ENCODE measurements at regions not wholly inside any gene's neighbourhood (a gene's known extent, or its start where the extent isn't known, plus 50 kb on each side); places are given as distances from the start of the nearest gene placed in this dataset.
"Not testable (repeated sequence)": the region's sequence is repeated elsewhere in the genome, so short reads cannot be mapped to it uniquely, and the experiment has no call there.

DNA sequence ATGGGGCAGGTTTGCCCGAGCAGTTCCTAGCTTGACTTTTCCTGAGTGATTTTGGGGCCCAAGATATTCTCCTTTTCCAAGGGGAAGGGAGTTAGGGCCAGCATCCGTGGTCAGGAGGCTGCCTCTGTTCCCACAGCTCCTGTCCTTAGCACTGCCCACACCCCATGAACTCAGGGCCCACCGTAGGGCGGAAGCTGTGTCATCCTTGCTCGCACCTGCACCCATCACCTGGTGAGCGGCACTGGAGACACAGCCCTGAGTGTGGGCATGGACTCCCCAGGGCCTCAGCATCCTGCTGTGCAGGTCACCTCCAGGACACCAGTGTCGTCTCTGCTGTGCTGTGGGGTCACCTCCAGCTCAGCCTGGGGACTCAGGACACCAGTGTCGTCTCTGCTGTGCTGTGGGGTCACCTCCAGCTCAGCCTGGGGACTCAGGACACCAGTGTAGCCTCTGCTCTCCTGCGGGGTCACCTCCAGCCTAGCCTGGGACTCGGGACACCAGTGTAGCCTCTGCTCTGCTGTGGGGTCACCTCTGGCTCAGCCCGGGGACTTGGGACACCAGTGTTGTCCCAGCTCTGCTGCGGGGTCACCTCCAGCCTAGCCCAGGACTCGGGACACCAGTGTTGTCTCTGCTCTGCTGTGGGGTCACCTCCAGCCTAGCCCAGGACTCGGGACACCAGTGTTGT is 322.9 kb downstream of the ADGRD1 start:
- DNase-seq = no peak

DNA sequence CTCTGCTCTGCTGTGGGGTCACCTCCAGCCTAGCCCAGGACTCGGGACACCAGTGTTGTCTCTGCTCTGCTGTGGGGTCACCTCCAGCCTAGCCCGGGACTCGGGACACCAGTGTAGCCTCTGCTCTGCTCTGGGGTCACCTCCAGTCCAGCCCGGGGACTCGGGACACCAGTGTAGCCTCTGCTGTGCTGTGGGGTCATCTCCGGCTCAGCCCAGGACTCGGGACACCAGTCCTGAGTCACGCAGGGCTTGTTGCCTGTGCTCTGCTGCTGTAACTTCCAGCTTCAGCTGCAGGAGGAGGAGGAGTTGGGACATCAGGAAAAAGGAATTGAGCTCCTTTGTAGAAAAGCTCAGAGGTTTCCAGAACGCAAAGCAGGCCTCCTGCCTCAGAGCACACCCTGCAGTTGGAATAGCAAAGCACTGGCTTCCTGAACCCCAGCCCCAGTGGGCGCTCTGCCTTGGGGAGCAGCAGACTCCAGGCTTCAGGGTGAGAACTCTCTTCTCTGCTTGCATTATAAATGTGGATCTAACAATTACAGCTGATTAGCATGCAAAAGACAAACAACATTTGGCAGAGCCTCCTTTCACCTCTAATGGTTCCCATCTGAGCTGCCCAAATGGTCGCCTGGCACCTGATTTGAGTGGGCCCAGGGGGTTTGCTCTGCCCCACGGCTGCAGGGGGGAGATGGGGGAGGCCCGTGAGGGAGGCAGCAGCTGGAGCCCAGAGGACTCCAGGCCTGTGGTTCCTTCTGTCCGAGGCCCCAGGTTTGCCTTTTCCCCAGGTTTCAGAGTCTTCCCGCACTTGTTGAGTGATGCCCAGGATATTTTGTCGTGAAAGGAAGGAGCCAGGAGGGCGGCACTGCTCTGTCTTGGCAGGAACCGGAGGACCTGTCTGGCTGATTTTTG is 323.7 kb downstream of the ADGRD1 start:
- DNase-seq = not testable (repeated sequence)

DNA sequence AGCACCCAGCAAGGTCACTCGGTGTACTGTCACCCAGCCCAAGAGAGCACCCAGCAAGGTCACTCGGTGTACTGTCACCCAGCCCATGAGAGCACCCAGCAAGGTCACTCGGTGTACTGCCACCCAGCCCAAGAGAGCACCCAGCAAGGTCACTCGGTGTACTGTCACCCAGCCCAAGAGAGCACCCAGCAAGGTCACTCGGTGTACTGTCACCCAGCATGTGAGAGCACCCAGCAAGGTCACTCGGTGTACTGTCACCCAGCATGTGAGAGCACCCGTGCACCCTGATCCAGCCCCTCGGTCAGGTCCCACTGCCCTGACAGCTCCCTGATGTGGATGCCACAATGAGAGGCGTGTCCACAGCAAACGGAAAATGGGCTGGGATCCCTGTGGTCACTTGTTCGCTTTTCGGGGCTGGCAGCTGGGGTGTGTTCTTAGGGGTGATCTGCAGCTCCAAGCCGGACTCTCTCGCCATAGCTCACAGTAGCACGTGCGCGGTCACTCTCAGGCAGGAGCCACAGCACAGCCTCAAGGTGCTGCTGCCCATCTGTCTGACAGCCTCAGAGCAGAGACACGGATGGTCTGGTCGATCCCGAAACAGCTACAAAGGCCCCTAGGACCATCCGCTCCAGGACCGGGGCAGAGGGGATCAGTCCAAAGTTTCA is 324.9 kb downstream of the ADGRD1 start:
- DNase-seq = not testable (repeated sequence)

- DNase-seq = no peak
These were observed 325.7 kb downstream of the ADGRD1 start for GRCh38 chr12:131279281-131279921.

DNA sequence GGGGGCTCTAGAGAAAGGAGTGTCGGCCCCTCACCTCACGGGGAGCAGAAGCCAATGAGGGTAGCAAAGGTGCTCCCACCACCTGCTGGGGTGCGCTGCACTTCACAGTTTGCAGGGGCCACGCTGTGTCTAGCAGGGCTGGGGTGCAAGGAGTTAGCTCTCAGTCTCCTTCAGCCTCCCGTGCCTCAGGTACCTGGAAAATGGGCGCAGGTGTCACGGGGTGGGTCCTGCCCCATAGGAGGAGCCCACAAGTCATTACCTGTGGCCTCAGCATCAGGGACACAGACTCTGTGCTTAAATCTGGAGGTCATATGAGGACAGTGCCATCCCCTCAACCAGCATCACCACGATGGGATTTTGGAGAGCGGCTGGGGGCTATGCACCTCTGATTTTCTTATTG is 326.7 kb downstream of the ADGRD1 start:
- no peak for DNase-seq

DNA sequence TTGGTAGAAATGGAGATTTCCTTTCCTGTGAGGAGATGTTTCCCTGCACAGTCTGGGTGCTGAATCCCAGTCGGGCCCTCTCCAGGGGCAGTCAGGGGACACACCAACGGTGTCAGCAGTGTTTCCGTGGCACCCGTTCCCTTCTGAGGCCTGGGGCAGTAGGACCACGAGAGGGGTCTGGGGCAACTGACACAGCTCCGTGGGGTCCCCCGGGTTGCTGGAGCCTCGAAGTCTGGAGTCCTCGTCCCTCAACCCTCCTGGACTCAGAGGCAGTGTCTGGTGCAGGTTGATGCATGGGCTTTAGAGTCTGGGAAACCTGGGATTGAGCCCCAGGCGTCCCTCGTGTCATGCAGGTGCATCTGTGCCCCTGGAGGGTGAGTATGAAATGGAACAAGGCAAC is 327.3 kb downstream of the ADGRD1 start:
- no peak for DNase-seq

DNA sequence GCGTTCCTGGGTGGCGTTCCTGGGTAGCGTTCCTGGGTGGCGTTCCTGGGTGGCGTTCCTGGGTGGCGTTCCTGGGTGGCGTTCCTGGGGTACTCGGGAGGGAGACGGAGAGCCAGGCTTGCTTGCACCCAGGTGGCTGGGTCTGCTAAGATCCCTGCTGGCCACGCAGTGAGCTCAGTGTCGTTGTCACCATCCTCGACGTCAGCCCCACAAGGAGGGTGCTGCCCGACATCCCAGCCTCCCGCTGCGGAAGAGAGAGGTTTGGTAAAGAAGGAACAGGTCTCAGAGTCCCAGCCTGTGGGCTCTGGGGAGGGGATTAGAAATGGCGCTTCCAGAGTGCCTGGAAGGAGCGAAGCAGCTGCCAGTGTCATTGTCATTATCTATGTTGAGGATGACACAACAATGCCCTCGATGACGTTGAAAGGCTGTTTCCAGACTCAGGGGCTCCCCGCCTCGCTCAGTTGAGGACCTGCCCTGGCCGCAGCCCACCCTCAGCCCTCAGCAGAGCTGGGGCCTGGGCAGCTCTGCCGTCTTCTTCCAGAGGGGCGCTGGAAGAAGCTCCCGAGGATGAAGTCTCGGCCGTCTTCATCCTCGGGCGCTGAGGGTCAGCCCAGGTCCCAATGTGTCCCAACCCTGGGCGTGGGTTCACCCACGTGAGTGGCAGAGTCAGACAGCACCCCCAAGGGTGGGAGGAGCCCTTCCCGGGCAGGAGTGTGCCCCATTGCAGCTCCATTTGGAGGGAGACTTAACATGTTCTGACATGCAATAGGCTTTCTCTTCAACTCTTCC is 328.8 kb downstream of the ADGRD1 start:
- no peak for DNase-seq

- DNase-seq = no peak
These were observed 329.6 kb downstream of the ADGRD1 start for GRCh38 chr12:131283191-131283861.

DNA sequence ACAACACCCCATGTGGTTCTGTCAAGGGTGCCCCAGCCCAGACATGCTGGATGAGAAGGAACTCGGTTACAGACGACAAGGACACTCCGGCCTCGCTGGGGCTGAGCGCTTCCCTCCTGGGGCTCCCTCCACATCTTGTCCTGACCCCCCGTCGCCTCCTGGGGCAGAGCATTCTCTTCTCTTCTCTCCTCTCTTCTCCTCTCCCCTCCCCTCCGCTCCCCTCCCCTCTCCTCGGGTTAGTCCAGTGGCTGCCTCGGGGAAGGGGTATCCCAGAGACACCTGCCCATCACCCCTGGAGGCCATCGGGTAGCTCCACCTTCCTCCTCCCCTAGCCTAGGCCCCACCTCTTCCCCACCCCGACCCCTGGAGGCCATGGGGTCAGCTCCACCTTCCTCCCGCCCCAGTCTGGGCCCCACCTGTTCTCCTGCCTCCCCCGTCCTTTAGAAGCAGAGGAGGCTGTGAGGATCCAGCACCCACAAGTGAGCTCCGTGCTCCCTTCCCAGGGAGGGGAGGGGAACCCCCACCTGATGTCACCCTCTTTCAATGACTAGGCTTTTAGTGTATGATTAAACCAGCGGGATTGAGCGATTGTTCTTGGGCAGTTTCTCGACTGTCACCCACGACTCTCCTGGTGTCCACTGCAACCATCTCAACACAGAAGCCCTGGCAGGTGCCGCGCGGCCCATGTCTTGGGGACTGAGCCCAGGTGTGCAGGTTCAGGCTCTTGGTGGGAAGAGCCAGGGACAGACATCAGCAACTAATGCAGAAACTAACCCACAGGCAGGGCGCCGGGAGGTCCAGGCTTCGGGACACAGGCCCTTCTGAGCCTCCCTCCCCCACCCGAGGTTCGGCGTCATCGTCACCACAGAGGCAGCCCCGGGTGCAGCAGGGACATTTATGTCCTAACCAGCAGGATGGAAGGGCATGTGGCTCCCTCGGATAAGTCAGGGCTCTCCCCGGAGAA is 330.4 kb downstream of the ADGRD1 start:
- not testable (repeated sequence) for DNase-seq

DNA sequence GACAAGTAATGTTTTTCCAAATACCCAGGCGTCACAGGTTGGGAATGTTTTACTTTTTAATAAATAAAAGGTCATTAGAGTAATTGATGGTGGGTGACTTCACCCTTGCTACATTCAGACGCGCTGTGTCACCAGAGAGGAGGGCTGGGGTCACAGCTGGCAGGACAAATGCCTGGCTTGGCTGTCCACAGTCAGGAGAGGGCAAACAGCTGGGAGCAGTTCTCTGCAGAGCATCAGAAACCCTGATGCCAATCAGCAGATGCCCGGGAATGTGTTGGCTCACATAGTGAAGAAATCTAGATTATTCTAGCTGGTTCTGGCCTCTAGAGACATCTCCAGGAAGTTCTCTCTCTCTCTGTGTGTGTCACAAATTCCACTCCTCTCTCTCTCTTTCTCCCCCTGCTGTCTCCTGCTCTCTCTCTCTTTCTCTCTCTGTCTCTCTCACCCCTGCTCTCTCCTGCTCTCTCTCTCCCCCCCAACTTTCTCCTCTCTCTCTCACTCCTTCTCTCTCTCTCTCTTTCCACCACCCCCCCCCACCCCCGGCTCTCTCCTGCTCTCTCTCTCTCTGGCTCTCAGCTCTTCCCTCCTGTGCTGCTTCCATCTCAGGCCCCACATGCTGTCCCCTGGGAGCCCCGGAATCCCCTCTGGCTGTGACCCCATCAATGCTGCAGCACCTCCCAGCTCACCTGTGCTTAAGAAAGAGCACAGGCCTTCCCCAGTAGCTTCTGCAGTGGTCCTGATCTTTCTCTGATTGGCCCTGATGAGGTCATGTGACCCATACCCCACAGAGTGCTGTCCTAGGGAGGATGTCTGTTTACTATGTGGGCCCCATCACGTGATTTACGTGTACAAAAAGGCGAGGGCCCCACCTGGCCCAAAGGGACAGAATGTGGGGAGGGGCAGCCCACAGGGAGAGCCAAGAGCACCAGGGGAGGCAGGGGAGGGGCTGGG is 331.5 kb downstream of the ADGRD1 start:
- not testable (repeated sequence) for DNase-seq

DNA sequence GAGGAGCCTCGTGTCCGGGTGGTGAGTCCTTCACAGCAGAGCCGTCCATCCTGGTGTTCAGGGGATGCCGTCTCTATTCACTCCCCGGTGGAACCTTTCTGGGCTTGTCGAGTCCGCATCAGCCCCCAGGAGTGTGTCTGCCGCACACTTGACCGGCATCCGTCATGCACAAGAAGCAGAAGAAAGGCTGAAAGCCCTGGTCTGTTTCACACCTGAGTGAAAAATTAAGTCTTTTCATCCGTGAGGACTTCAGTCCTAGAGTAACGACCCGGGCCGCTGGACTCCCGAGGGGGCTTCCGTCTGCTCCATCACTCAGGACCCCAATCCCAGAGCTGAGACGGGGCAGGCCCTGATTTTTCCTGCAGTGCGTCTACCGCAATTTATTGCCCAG is 332.2 kb downstream of the ADGRD1 start:
- not testable (repeated sequence) for DNase-seq

DNA sequence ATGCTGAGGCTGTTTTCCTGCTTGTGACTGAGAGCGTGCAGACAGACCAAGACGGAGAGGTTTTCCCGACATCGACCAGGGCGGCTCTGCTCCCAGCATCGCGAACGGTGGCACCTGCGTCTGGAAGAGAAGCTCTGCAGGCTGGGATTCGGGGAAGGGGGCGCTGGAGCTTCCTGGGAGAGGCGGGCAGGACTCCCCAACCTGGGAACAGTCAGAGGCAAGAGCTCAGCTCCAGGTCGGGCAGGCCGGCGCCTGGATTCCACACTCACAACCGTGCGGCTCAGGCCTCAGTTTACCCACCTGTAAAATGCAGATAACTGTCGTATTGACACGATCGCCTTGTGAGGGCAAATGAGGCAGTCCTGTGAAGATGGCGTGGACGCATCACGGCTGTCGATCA is 332.6 kb downstream of the ADGRD1 start:
- not testable (repeated sequence) for DNase-seq

DNA sequence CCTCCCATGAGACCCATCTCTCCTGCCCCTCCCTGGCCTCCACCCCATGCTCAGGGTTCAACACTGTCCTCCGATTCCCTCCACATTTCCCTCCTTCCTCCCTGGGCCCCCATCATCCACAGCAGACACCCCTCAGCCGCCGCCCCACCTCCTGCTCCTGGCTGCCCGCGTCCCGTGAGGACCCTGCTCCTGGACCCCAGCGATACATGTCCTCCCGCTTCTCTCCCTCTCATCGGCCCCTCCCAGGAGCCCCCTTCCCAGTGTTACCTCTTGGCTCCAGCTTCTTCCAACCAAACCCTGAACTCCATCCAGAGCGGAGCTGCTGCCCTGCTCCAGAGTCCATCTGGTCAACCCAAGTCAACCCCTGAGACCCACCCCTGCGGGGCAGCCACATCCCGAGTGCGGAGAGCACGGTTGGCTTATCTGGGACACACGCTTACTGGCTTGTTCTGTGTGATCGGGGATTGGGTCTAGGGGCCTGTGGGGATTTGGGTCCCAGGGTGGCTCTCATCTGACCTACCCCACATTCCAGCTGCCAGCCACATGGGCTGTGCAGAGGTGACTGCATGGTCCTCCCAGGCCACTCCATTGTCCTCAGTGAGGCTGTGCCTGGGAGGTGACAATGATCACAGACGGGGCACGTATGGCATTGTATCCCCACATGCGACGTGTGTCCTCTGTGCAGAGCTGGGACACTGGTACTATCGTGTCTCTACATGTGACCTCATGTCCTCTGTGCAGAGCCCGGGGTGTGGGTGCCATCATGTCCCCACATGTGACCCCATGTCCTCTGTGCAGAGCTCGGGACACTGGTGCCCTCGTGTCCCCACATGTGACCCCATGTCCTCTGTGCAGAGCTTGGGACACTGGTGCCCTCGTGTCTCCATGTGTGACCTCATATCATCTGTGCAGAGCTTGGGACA is 333.6 kb downstream of the ADGRD1 start:
- DNase-seq = no peak

DNA sequence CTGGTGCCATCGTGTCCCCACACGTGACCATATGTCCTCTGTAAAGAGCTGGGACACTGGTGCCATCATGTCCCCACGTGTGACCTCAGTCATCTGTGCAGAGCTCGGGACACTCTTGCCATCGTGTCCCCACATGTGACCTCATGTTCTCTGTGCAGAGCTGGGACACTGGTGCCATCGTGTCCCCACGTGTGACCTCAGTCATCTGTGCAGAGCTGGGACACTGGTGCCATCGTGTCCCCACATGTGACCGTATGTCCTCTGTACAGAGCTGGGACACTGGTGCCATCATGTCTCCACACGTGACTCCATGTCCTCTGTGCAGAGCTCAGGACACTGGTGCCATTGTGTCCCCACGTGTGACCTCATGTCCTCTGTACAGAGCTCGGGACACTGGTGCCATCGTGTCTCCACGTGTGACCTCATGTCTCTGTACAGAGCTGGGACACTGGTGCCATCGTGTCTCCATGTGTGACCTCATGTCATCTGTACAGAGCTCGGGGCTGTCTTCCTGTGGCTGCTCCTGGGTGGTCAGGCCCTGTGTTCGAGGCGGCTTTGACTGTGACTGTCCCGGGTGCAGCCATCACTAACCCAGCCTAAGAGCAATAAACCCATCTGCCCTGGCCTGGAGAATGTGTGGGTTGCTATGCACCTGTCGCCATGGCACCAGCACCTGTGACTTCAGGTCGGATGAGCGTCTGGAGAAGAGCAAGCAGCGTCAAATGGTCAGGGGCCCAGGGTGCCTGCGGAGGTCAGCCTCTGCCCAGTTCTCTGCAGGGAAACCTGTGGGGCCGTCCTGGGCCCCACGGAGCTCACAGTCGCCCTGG is 334.4 kb downstream of the ADGRD1 start:
- no peak for DNase-seq

DNA sequence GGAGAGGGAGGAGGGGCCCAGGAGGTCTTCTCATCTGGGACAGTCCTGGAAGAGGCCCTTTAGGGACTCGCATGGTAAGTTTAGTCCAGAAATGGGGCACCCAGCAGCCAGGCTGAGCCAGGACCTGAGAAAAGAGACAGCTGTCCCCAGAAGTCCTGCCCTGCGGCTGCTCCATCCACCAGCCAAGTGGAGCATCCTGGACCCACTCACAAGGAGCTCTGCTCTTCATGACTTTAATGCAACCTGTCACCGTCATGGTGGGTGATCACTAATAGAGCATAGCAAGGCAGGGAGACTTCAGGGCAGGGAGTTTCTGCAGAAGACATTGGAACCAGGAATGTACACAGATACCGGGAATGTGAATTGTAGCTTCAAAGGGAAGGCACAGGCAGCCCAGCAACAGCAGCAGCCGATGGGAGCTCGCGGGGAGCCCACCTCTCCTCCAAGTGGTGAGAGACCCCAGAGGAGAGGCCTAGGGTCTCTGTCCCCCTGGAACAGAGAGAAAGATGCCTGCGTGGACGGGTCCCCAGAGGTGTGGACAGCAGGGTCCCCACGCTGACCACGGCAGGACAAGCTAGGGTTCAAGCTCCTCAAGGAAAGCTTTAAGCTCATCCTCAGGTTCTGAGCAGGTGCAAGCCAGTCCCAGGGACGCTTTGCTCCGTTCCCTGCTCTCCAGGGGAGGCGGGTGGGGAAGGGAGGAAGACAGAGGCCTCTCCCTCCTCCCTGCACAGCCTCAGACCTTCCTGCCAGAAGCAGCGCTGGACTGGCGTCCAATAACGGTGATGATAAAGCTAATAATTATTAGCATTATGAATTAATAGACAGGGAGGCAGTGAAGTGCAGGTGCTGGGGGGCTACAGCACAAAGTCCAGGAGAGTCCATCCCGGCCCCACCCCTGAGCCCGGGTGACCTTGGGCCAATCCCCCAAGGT is 335.3 kb downstream of the ADGRD1 start:
- not testable (repeated sequence) for DNase-seq

- DNase-seq = not testable (repeated sequence)
These were observed 336.1 kb downstream of the ADGRD1 start for GRCh38 chr12:131289807-131290206.
